Upper lobe of left lung (tissue), 4 donors: ENCODE measurements at regions not wholly inside any gene's neighbourhood (a gene's known extent, or its start where the extent isn't known, plus 50 kb on each side); places are given as distances from the start of the nearest gene placed in this dataset.

Experiments
- EP300 ChIP-seq, 4 donors: sonication (generic); formaldehyde crosslinking; IDR thresholded peaks; one replicate each; pipeline ENCODE4 v1.5.1; 2017; ENCODE audit warnings: antibody characterized with exemption in 4 of 4, control low read depth in 2 of 4
- TF ChIP-seq, protein P1 (sequence below), 6 experiments: fragments of 450-650 bp in 4 of 6; fragments of 200-600 bp in 2 of 6; sonication (generic) in 2 of 6; IDR thresholded peaks; one replicate each; pipeline ENCODE4 v1.5.1; 2016 to 2019; ENCODE audit warnings: antibody characterized with exemption in 6 of 6

DNA sequence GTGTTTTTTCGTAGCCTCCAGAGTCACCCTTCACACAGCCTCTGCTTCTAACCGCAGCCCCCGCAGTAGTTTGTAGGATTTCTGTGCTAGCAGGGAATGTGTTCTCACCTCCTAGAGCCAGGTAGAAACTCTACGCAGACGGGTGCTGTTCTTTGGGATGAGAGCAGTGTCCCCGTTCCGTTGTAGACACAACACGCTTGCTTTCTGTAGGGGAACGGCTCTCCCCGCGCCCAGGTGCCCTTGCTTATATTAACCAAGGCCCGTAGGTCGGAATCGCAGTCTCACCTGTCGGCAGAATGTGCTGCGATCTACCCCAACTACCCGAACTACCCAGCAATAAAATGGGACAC is 111.8 kb upstream of the NBPF11 start:
- TF ChIP-seq, protein P1, sequence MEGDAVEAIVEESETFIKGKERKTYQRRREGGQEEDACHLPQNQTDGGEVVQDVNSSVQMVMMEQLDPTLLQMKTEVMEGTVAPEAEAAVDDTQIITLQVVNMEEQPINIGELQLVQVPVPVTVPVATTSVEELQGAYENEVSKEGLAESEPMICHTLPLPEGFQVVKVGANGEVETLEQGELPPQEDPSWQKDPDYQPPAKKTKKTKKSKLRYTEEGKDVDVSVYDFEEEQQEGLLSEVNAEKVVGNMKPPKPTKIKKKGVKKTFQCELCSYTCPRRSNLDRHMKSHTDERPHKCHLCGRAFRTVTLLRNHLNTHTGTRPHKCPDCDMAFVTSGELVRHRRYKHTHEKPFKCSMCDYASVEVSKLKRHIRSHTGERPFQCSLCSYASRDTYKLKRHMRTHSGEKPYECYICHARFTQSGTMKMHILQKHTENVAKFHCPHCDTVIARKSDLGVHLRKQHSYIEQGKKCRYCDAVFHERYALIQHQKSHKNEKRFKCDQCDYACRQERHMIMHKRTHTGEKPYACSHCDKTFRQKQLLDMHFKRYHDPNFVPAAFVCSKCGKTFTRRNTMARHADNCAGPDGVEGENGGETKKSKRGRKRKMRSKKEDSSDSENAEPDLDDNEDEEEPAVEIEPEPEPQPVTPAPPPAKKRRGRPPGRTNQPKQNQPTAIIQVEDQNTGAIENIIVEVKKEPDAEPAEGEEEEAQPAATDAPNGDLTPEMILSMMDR (IDR thresholded peaks at IDR 0.05), result no peak
- no peak for TF ChIP-seq EP300 (IDR thresholded peaks at IDR 0.05)
